CD4-positive, alpha-beta T cell treated with Interleukin-15 for 1 hour (primary cell): ENCODE measurements at regions not wholly inside any gene's neighbourhood (a gene's known extent, or its start where the extent isn't known, plus 50 kb on each side); places are given as distances from the start of the nearest gene placed in this dataset.

ENCODE experiments used
- DNase-seq: peaks from one replicate; pipeline ENCODE4 v3.0.0-alpha.2; 2020

DNA sequence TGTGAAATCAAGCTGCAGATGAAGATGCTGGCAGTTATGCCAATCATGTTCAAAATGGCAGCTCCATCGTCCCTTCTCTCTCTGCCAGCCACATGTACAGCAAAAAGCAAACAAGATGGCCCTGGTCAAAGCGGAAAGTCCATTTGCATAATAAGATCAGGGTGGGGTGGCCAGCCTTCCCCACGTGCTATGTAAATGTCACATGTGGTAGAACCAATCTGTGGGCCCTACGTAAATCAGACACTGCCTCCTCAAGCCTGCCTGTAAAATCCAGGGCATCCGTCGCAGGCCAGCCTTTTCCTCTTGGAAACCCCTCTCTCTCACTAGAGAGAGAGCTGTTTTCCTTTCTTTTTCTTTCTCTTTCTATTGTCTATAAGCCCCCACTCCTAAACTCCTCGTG lies 243.5 kb upstream of the KBTBD8 start:
- DNase-seq, result no peak

DNA sequence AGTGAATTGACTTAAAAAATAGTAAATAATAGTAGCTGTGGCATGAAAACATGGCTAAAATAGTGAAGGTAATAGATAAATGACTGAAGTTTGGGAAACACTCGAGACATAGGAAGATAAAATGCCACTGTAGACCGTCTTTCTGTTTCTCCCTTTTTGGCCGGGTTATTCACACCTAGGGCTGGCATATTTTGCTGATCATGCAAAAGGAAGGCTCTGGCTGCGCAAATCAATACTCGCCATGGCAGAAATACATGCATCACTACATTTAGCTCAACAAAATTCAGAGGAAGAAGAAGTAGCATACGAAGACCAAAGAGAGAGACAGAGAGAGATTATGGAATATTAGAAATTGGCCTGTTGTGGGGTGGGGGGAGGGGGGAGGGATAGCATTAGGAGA lies 242.2 kb upstream of the KBTBD8 start:
- no peak for DNase-seq

DNA sequence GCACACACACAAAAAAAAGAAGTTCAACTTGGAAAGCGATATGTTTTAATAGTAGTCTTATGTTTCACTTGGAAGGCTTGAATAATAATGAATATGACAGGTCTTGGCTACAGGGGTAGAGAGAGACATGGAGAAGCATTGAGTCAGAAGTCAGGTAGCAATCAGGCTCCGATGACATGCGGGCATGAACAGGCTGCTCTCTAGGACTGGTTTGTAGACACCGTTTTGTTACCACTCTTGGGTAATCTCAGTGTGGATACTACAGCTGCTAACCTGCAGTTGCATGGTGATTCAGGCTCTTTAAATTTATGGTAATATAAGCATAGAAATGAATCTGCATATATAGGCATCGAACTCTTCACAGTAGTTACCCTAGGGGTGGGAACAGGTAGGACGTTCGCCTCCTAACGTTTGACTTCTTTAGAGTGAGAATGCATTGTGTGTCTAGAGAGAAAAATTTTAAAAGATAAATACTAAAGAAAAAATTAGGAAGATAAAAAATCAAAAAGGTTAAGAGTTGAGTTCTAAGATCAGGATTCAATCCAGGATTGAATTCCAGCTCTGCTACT lies 241.6 kb upstream of the KBTBD8 start:
- no peak for DNase-seq

DNA sequence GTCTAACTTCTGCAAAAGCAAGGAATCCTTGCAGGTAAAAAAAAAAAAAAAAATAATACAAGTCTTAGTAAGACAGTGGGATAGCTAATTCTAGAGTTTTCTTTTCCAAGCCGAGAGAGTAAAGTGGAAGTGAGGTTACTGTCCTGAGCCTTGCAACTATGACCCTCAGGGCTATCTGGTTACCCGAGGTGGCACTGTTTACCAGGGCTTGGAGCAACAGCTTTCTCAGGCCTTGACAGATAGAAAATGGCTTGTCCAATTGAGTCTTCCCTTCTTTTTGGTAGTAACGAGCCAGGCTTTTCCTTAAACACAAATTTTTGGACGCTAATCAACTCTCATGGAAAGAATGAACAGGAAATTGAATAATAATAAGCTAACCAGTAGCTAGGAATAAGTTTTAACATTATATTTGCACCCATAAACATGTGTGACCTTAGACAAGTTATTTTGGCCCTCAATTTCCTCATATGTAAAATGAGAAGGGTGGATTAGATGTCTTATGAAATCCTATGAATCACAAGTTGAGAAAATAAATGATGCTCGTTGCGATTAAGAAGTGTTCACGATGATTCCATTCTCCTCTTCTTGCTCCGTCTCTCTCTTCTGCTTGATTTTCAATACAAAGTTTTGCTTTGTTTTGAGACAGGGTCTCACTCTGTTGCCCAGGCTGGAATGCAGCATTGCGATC lies 236.9 kb upstream of the KBTBD8 start:
- DNase-seq, result no peak

DNA sequence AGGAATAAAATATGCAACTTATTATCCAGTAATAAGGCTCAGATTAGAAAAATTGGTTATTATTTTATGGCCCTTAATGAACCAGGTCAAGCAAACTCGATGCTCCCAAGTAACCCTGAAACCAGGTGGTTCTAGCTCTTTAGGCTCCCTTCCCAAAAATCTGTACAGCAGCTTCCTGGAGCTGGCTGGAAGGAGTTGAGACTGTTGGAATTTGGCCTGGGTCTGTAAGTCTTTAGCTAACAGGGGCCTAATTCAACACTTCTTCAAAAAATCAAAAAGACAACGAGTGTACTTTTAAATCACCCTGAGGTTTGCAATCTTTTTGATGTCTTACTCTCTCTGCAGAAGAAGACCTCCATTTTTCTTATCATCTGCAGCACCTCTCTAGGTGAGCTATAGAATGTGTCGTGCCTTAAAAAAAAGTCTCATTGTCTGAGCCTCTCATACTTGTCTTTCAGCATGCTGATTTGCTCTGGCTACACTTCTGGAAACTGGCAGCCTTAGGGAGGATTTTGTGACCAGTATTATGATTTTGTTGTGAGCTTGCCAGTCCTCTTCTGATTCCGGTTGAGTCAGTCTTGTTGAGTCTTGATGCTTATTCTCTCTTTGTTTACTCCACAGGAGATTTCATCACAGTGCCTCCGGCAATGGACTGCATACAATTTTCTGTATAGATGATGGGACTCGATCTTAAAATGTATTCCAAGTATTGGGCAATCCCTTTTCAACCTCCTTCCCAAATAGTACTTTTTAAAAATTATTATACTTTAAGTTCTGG lies 235.0 kb upstream of the KBTBD8 start:
- DNase-seq, result no peak

DNA sequence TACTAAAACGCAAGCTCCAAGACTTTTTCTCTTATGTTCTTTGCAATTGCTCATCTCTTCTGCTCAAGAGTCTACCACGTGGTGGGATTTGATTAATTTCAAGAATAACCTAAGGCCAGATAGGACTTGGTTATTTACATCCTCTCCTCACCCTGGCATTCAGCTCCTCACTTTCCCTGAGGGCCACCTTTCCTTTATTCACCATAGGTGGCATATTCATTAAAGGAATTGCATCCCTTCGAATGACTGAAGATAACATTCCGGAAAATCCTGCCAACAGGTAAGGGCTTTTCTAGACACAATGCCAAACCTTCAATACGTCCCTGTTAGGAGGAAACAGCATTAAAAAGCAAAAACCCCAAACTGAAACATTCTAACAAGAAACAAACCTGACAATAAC lies 220.0 kb upstream of the KBTBD8 start:
- no peak for DNase-seq

DNA sequence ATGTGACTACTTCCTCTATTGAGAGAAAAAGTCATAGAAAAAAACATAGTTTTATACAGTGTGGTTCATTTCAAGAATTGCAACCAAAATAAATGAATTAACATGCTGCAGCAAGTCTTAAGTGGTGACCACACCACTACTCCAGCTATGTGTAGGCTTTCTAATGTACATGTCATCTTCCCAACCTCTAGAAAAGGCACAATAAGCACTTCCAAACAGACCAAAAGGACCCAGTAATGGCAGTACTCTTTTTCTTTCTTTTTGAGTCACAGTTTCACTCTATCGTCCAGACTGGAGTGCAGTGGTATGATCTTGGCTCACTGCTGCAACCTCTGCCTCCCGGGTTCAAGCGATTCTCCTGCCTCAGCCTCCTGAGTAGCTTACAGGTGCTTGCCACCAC lies 219.3 kb upstream of the KBTBD8 start:
- DNase-seq, result no peak

DNA sequence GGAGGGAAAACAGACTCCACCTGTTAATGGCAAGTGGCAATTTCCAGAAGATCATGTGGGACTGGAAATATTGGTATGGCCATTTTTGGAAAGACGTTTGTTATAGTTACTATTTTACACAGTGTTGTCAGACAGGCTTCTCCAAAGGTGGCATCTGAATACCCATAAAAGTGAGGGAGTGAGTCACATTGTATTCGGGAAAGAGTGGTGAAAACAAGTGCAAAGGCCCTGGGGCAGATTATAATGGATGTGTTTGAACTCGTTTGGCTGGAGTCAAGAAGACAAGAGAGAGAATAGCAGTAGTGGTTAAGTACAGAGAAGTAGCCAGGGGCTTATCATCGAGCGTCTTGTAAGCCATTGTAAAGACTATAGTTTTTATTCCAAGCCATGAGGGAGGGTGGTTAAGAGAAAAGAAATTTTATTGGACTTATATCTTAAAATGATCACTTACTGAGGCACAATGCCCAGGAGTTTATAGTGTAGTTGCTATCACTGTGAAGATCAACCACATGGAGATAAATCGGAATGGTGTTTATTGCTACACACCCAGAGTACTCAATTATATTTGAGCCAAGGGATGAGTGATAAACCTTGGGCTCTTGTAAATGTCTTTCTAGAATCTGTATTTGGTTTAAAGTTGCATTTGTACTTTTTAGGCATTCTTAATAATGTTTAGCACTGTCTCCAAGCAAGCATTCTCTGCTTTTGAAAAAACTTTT lies 212.8 kb upstream of the KBTBD8 start:
- DNase-seq, result no peak

DNA sequence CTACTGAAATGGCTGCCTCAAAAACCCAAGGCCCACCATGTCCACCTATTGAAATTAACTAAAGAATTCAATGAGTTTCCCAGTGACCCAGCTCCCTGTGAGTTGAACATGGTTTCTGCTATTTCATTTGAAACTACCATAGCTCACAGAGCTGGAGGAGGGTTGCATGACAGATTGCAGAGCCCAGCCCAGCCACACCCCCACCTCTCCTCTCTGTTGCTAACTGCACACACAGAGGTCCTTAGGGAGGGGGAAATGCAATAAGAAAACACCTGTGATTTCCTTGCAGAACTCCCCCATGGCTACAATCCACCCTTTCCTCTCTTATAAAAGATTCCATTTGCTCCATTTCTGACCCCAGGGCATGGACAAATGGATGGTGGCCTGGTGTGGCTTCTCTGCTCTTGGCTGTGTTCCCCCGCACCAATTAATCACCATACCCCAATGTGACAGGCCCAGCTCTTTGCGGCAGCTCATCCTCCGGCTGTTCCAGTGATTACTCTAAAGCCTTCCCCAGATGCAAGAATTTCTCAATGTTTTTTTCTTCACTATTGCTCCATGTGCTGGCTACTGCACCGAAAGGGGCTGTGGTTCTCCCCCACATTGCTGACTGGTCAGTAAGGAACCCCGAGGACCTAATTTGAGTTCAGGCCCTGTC lies 208.4 kb upstream of the KBTBD8 start:
- no peak for DNase-seq

DNA sequence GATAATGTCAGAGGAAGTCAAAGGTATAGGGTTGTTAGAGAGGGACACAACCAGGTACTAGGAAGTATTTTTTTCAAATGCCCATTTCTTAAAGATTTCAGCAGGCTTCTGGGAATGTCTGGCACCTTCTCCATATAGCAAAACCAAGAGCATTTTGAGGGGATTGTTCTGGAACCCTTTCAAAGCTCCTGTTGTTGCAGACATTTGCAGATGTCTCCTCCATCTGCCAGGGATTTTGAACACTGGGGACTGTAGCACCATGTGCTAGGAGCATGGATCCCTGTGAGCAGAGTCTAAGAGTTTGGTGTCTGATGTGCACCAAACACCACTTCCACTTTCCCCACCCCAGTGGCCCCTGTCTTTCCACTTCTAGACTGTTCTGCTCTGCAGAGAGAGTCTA lies 206.0 kb upstream of the KBTBD8 start:
- DNase-seq, result no peak

DNA sequence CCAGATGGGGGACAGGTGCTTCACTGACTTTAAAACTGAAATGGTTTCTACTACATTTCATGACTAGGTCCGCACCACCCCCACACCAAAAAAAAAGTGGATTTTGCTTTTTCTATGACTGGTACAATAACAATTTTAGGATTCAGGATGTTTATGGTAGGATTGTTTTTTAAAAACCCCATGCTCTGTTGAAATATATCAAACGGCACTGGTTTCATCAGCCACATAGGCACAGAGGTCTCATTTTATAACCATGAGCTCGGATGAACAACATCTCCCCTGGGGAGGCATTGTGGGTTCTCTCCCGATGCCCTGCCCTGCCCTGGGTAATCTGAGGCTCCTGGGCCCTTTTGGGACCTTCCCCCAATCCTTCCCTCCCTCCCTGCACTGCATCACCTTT lies 202.7 kb upstream of the KBTBD8 start:
- DNase-seq, result no peak

DNA sequence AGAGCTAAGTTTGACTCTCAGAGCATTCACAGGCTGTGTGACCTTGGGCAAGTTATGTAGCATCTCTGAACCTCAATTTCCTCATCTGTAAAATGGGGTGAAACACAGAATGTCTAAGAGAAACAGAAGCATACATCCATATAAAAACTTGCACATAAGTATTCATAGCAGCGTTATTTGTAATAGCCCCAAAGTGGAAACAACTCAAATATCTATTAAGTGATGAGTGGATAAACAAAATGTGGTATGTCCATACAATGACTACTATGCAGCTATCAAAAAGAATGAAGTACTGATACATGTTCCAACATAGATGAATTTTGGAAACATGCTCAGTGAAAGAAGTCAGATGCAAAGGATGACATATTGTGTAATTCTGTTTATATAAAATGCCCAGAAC lies 201.8 kb upstream of the KBTBD8 start:
- no peak for DNase-seq

DNA sequence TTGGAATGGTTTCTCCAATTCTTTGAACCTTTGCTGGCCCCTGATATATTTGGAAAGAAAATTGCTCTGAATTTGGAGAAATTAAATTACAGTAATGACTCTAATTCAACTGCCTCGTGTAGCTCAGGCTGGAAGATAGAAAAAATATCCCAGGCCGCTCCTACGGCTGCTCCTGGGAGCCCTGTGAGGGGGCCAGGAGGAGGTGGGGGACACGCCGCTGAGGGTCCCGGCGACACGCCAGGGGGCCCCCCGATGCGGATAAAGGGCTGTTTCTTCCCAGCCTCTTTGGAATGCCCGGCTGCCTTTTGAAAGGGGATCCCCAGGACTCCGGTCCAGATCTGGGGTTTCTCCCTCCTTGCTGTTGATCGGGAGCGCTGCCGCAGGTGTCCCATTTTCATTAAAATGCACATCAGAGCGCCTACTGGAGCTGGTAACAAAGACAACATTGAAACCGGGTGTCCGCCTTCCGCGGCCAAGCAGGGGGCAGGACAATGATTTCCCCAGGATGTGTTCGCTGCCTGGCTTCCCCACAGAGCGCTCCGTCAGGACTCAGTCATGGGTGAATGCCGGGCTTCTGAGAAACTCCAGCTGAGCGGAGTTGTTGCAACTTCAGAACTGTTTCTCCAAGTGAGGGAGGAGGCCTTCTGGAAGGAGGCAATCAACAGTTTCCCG lies 200.1 kb upstream of the KBTBD8 start:
- no peak for DNase-seq

DNA sequence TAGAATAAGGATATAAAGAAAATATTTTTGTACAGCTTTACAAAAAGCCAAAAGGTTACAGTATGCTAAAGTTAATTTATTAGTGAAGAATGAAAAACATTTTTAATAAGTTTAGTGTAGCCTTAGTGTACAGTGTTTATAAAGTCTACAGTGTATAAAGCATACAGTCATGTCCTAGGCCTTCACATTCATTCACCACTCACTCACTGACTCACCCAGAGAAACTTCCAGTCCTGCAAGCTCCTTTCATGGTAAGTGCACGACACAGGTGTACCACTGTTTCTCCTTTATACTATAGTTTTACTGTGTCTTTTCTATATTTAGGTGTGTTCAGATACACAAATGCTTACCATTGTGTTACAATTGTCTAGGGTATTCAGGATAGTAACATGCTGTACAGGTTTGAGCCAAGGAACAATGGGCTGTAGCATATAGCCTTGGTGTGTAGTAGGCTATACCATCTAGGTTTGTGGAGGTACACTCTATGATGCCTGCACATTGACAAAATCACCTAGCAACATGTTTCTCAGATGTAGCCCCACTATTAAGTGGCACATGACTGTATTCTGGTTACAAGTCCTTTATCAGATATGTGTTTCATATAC lies 197.1 kb upstream of the KBTBD8 start:
- no peak for DNase-seq

DNA sequence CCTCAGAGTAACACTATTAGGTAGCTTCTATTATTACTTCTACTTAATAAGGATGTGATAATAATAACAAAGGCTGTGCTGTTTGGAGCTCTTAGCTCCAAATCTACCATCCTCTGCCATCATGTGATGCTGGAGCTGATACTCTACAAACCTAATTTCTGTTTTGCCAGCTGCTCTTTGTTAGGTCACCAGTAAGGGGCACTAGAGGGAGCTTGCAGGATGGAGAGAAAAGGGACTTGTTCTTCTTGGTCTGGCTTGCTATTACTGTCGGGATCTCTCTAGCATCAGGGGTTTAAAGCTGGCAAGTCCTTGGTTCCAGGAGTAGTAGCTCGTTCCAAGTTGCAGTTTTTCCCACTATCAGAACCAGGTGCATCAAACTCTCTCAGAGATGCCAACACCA lies 194.9 kb upstream of the KBTBD8 start:
- no peak for DNase-seq

DNA sequence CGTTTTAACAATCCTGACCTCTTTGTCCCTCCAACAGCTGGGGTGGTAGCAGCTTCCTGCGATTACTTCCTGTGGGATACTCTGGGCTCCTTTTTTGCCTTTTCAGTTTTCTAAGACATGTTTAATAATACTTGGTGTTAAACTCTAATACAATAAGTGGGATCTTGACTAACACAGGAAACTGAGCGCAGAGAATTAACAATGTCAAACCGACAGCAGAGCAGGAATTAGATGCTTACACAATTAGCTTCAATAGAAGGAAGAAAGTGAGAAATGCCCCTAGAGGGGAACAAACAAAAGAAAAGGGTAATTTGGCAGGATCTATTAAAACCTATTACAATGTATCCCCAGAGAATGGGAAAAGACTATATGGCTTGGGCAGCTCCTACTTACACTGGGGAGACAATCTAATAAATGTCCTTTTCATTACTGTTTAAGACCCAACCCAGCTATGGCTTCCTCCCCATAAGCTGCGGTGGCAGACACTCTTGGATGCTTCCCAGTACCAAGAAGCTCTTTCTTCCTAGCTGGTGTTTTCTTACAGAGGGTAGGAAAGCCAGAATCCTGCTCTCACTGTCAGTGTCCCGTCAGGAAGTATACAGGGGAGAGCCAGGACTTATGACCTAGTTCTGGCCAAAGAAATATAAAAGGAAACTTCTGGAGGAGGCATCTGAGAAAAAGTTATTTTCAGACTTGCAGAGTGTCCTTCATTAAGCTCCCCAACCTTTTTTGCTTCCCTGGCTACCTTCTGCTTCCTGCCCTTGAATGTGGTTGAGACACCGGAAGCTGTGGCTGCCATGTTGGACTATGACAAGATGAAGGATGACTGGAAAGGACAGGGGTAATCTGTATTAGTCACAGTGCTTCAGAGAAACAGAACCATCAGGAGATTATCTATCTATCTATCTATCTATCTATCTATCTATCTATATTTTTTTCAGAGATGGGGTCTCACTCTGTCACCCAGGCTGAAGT lies 194.1 kb upstream of the KBTBD8 start:
- DNase-seq, result no peak

DNA sequence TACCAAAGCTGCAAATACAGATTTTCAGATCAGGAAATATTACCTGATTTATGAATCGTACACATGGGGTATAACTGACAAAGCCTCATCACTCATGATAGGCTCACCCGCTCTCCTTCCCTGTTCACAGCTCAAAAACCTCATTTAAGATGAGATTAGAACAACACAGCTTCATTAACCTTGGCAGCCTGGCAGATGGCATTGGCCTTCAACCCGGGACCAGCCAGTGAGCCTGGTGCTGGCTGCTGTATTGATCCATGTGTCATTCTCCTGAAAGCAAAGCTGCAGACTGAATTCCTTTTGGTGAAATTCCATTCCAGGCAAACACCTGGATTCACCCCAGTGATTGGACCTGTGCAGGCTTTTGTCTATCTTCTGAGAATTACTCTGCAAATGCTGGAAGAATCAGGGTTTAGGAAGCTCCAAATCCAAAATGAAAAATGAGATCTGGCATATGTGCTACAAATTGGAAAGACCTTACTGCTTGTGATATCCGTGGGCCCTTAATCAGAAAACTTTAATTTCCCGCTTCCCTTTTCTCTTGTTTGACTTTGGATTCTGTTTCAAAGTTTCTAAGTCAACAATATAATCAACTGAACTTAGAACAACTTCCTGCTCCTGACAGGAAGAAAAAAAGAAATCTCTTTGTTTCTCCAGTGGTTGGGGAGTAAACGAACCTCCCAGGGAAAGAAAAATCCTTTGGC lies 189.1 kb upstream of the KBTBD8 start:
- no peak for DNase-seq

DNA sequence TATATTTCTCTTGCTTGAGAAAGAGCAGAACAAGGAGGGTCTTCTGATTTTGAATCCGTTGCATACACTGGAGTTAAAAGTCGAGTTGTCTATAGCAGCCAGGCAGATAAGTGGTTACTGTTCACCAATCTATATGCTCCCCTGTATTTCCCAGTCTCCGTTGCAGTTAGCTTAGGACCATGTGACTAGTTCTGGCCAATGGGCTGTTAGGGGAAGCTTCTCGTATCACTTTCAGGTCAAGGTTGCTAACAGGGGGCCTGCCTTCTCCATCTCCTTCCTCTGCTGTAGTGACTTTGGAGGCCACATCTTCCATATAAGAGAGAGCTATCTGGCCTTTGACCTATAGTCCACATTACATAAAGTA lies 188.5 kb upstream of the KBTBD8 start:
- DNase-seq, result no peak

DNA sequence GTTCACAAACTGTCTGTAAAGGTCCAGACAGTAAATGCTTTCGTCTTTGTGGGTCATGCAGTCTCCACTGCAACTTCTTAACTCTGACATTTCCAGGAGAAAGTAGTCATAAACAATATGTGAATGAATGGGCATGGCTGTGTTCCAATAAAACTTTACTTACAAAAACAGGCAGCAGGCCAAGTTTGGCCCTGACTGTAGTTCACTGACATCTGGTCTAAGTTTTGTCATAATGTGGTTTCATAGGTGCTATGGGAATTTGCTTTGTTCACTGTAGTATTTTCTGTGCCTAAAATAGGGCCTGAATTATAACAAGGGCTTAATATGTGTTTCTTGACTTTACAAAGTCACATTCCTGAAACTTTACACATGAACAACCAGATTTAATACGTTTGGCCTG lies 186.0 kb upstream of the KBTBD8 start:
- DNase-seq, result no peak

DNA sequence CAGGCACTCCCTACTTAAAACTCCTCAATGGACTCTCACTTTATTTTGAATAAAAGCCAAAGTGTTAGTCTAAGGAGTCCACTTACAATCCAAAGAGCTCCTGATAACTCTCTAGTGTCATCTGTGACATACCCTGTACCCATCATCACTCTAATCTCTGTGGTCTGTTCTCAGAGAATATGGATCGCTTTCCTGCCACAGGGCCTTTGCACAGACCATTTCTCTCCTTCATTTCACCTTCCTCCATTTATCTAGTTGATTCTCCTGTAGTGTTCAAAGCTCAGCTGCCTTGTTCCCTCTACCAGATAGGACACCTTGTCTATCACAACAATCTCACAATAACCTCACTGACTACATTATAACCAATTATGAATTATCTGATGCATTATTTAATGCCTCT lies 185.4 kb upstream of the KBTBD8 start:
- DNase-seq, result no peak
